HG02588 (cell line): ENCODE measurements at regions not wholly inside any gene's neighbourhood (a gene's known extent, or its start where the extent isn't known, plus 50 kb on each side); places are given as distances from the start of the nearest gene placed in this dataset.

Source experiments
- ATAC-seq: cut with Tn5 transposase; IDR thresholded peaks from one replicate; pipeline ENCODE4 v1.9.1; 2021; ENCODE audit warnings: mild to moderate bottlenecking, moderate library complexity; ENCODE audit not compliant: unreplicated experiment

DNA sequence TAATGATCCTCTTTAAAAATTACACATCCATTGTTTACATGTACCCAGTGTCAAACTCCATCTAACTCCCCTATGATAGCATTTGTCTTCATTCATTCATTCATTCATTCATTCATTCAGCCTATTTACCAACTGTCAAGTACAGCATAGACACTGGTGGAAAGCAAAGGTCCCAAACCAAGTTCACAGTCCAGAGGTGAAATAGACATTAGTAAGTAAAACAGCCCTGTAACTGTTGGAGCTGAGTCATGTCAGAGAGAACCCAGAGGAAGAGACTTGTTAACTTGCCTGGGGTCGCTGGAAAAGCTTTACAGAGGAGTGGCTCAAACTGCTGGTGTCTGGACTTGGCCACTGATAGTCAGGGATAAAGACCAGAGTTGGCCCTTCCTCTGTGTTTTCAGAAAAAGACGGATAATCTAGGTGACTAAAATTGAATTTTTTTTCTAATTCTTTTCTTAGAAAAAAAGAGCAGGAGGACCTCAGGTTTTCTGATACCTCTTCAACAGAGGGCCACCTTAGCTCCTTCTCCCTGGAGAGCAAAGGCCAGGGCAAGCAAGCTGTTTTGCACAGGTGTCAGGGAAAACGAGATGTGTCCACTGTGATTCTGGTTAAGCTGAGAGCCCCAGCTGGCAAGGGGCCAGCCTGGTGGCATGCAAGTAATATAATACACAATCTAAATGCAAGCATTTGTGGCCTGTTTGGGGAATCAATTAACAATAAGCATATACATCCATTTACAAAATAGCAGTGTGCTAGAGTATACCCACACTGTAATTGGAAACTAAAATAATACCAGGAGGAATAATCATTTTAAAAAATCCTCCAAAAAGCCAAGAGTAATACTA is 96.7 kb upstream of the SLC14A2 start:
- ATAC-seq: no peak

DNA sequence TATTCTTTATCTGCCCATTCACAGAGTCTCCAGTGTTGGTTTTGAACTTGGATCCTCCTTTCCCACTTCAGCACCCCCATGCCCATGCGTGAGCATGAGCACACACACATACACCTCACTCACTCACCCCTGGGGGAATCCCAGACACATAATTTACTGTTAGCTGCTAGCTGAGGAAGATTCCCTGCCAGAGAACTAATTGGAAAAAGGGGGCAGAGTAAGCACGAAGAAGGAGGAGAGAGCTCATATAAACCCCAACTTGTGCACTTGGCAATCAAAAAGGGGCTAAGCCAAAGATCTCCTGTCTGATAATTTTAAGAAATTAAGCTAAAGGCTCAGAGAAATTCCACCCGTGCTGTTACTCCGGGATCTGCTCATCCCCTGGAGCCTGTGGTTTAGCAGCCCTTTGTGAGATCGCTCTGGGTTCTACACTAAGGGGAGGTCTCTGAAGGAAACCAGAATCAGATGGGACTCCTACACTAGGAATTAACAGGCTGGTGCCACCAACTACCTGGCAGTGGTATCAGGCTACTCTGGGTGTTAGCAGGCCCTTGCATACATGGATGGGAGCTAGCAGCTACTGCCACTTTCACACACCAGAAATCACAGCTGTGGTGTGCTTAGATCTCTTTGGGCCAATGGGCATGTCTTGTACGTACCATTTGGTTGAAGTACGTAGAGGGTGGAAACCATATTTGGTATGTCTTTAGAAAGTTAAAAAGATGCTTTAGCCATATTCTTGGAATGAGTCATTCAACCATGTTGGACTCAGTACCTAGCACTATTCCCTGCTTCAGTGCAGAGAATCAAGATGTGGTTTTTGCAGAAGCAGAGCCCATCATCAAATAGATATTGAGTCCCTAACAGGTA is 95.6 kb upstream of the SLC14A2 start:
- ATAC-seq: no peak

DNA sequence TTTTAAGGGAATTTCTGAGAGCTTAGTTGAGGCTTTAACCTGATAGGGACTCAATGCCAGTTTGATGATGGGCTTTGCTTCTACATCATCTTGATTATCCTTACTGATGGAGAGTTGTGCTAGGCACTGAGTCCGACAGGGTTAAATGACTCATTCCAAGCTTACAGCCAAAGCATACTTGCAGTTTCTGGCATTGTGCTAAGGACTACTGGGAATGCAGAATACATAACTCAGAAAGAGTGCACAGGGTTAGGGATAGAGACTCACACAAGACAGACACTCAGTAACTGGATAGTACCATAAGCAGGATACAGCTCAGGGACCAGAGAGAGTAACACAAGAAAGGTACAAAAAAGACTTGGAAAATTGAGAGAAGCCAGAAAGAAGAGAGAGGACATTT is 94.1 kb upstream of the SLC14A2 start:
- ATAC-seq: no peak

DNA sequence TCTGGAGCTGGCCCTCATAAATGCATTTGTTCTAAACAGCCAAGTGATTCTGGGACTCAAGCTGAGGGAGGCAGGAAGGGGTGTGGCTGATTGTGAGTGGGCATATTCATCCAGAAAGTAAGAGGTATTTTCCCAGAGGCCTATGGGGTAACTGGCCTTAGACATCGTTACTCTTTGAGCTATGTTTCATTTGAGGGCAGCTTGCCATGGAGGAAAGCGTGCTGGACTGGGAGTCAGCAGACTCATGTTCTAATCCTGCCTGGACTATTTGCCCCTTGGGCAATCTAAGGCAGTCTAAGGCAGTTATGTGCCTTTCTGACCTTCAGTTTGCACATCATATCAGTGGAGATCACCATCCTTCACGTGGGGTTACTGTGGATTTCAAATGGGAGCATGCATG is 93.5 kb upstream of the SLC14A2 start:
- ATAC-seq: no peak

DNA sequence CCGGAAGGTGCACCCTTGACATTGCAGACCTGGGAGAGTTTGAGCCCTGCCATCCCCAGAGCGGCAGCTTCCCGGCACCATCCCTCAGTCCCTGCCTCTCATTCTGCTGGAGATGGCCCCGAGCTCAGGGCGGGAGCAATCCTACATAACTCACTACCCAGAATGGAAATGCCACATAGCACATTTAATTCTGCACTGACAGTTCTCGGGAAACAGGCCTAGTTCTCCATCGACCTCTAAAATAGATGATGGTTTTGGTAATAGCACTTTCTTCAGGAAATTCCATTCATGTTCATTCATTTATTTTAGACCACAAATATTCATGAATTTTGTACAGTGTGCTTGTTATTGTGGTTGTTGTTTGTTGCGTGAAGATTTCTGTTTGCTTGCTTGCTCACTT is 92.9 kb upstream of the SLC14A2 start:
- no peak for ATAC-seq

DNA sequence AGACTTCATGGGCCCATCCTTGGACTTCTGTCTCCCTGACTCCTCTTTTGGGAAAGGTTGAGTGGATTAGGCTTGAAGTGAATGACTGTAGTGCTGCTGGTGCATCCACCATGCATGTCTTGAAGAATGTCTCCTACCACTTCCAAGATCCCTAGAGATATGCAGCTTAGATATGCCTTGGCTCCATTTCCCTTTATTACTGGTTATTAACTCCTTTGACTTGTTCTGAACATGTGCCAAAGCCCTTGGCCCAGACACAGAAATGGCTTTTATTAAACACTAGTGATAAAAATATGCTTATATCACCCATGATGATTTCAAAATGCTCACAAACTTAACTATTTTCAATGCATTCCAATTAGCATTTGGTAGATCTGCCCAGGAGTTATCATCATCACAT is 90.0 kb upstream of the SLC14A2 start:
- ATAC-seq: no peak

DNA sequence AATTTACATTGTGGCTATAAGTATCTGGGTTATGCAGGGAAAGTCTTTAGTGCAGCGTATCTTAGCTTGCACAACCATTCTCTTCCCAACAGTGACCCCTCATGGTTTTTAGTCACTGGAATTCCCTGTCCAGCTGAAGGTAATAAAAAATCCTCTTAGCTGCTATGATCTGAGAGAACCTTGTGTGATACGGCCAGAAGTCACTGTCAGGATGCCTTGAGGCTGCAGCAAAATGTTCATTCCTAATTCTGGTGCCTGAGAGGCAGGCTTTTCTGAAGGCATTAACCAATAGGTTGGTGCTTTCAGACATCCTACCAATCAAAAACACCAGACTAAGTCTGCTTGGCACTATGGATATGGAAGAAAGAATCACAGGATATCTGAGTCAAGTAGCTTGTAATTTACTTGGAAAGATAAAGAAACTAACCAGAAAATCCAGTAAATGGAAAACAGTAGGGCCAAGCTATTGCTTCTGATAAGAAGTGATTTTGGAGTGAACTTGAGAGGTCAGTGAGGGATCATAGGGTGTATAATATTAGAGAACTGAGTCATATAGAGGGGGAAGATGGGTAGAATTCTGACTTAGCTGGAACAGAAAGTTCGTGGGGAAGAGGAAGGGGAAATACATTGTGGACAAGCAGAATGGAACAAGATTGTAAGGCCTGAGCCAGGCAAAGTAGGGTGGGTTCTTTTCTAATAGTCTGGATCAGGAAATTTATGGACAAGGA is 89.0 kb upstream of the SLC14A2 start:
- ATAC-seq: no peak

DNA sequence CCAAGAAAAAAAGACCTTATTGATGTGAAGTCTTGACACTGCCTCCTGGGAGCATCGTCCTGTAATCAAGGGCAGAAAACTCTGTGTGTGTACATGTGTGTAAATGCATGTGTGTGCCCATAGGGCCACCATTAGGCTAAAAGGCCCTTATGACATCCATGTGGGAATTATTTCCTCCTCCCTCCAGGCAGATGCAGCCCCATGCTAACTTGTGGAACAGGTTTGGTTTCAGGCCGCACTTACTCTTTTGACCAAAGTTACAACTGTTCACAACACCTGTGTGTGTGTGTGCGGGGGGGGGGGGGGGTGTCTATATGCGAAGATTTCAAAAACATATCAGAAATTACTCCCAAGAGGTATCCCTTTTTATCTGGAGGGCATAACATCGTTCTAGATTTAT is 87.4 kb upstream of the SLC14A2 start:
- ATAC-seq: no peak

DNA sequence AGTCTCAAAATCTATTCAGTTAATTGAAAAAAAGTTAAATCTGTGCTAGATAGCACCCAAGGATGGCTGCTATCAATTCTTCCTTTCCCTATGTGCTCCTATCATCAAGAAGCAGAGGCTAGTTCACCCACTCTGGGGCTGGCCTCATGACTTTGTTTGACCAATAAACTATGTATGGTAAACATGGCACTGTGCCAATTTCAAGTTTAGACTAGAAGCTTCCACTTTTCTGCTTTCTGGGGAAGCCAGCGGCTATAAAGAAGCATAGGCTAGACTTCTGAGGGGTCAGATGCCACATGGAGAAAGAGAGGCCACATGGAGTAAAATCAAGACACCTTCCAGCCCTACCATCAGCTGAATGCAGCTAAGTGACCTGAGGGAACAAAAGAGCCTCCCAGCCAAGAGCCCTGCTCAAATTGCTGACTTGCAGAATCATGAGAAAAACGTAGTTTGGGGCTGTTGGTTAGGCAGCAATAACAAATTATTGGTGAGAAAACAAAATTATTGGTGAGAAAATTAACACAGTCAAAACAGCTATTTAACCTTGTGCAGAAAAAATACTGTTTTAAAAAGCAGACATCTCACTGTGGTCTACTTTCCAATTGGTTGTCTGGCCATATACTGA is 86.5 kb upstream of the SLC14A2 start:
- ATAC-seq: no peak

DNA sequence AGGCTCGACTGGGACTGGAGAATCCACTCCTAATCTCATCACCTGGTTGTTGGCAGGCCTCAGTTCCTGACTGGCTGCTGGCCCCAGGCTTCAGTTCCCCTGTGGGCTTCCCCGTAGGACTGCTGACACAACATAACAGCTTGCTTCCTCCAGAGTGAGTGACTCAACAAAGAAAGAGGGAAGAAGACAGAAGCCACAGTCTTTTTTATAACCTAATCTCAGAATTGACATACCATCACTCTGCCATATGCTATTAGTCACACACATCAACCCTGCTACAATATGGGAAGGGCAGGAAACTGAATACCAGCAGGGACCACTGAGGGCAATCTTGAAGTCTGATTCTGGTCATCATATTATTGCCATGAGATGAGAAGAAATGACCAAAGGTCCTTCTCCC is 76.8 kb upstream of the SLC14A2 start:
- no peak for ATAC-seq

DNA sequence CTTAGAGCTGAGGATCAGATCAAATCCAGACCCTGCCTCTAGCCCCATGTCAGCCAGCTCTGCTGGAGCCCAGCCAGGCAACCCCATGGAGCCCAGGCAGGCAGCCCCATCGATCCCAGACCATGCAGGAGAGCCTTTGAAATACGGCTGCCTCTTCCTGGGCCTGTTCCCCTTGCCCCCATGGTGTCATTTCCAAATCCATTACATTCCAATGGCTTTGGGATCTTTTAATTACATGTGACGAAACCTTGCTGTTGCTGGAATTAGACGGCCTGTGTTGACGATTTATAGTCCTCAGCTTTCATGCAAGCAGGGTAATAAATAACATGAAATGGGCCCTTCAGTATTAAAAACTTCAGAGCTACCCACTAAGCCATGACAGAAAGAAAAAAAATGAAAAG is 75.8 kb upstream of the SLC14A2 start:
- no peak for ATAC-seq

DNA sequence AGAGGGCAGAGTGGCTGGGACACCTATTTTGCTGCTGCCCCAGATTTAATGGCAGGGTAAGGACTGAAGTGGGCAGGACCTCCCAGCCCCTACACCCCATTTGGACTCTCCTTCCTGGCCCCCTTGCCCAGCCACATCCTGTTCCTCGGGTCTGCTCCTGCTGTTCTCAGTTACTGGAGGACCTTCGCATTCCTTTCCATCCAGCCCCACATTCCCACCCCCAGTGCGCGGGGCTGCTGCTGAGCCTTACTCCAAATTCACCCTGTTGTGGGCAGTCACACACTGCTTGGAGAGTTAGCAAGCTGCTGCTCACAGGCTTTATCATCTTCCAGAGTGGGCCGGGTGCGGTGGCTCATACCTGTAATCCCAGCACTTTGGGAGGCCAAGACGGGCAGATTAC is 75.2 kb upstream of the SLC14A2 start:
- no peak for ATAC-seq

DNA sequence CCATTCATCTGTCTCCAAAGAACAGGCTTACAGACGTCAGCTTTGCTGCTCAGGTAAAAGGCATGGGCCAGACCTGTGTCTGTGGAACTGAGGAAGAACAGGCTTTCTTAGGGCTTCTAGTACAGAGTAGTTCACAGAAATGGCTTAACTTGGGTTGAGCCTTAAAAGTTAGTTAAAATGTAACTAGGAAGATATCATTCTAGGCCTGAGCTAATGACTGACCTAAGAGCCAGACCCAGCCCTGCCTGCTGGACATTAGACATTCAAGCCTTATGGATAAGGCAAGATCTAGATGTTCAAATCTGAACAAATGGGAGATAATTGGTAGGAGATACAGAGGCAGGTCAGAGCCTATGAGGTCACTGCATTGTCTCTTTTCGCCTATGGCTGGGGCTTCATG is 73.9 kb upstream of the SLC14A2 start:
- ATAC-seq: no peak

DNA sequence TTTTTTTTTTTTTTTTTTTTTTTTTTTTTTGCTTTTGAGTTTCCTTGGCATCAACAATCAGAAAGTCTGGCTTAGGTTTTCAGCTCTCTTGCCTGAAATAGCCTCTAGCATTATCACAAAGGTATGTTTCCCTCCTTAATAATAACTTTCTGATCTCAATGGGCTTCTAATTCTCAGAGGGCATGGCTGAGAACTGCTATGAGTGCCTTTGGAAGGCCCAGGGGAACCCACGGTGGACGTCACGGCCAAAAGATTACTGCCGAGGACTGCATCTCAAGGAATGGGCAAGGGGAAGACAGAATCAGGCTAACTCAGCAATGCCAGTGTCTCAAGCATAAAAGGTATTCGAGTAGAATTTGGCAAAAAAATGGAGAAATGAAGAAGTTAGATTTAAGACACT is 73.2 kb upstream of the SLC14A2 start:
- ATAC-seq: no peak

DNA sequence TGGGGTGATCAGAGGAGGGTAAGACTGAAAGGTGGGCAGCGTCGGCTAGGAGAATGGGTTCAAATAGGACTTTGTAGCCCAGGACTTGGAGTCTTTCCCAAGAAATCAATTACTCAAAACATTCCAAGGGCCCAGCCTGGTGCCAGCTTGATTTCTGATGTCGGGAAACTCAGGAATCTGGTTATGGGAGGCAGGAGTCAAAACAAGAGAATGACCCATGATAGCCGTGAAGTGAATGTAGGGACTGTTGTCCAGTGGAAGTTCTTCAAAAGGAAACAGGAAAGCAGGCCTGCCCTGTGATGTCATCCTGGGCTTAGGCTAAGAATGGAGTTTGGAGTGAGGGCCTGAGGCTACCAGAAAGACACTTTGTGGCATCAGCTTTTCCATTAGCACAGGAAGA is 67.4 kb upstream of the SLC14A2 start:
- ATAC-seq: no peak

DNA sequence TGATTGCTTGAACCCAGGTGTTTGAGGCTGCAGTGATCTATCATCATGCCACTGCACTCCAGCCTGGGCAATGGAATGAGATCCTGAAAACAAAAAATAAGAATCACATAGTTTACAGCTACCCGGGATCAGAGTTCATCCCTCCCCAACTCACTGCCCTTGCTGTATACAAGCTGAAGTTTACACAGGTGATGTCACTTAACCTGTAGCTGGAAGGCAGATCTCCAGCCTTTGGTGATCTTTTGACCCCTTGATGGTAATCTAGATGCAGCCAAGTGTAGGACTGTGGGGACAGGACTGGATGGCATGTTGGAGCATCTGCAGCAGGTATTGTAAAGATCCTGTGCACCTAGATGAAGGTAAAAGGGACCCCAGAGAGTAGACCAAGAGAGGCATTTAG is 66.7 kb upstream of the SLC14A2 start:
- no peak for ATAC-seq

DNA sequence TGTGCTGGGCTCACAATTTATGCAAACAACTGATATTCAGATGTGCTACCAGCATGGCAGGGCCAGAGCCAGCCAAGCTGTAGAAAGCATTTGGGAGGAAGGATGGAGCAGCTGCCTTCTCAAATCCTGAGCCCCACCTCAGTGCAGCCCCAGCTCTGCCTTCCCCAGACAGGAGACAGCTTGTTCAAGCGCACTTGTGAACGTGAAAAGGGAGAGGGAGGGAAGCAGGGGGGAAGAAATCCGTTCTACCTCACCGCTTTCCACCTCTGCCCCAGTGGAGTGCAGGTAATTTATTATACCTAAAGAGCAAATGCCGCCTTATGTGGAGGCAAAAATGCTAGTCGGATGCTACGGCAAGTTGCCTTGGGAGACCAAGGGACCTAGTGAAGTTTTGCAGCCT is 66.0 kb upstream of the SLC14A2 start:
- ATAC-seq: no peak

DNA sequence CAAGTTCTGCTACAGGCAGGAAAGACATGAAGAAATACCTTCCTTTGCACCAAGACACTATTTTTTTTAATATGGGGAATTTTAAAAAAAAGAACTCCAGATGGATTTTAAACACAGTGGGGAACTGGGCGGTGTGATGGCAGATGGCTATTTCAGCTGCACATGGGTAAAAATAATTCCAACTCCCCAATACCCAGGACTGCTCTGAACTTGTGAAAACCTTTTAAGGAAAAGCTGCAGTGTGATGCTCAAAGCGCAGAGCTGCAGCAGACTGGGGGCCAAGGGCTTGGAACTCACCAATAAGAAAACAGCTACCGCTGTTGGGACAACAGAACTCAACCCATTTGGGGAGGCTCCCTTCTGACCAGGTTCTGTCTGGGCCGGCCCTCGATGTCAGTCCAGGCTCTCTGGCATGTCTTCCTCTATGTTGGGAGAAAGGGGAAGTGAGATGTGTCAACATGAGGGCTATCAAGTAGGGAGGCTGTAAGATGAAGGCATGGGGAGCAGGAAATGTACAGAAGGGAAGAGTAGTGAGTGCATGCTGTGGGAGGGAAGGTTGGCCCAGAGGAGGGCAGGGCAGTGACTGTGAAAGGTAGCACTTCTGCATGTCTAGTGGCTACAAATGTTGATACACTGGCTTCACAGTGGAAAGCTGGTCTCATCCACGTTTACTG is 64.0 kb upstream of the SLC14A2 start:
- ATAC-seq: no peak

DNA sequence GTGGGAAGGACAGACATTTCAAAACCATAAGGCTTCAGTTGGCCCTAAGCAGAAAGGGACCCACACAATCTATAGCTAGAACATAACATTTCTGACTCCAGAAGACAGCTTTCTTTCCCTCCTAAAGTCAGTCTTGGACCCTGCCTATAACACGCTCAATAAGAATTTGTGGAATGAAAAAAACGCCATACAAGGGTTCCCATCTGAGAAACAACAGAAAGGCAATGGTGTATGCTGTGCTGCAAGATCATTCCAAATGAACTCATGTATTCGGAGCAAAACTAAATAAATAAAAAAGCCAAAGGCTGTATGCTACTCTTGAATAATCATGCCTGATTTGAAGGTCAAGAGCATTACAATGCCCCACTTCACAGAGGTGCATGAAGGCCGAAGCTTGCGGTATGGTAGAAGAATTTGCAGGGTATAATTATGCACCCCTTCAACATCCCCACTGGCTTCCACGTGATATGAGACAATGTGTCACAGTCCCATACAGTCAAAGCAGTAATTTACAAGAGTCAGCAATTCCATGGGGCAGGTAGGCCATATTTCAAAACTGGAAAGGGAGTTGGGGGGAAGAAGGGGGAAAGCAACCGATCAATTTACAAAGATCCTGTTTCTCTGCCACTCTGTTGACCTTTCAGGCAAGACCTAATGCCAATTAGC is 61.4 kb upstream of the SLC14A2 start:
- ATAC-seq: no peak

DNA sequence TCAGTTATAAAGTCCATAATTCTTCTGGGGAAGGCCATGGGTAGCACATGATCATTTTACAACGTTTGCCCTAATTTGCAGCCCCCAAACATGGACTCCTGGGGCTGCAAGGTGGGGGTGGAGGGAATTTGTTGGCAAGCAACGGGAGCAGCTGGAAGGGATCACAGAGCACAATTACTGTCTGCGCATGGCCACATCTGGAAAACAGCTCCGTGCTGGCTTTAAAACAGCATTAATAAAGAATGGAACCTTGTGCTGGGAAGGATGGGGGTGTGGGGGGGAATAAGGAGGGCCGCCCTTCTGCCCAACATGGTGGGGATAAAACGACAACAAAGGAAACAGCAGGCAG is 60.9 kb upstream of the SLC14A2 start:
- ATAC-seq: no peak
